ENCODE measurements at regions not wholly inside any gene's neighbourhood (a gene's known extent, or its start where the extent isn't known, plus 50 kb on each side); places are given as distances from the start of the nearest gene placed in this dataset.
"Not testable (repeated sequence)": the region's sequence is repeated elsewhere in the genome, so short reads cannot be mapped to it uniquely, and the experiment has no call there.

GRCh38 chr17:28258347-28258887 lies 60.6 kb upstream of the TMEM97 start:
- WGBS (ENCODE audit: low lambda C conversion rate, missing lambda C conversion rate) = 77% methylated on average over 5 of the region's 5 CpGs
- DNase-seq (ENCODE audit: low spot score) = no peak

GRCh38 chr17:28261219-28261618 lies 57.8 kb upstream of the TMEM97 start:
- no peak for DNase-seq (ENCODE audit: low spot score)
- Histone ChIP-seq H3K27me3 (no peaks in the 10 kb centered on the region), H3K79me2 (no peaks in the 10 kb centered on the region), H3K9me3 (ENCODE audit: low read depth) (no peaks in the 10 kb centered on the region), H3K27ac (no peak overlapping the region), H3K4me3 (no peak overlapping the region), H3K4me2 (no peak overlapping the region), H2AFZ (no peak overlapping the region), H3K36me3 (replicated peaks; ENCODE audit: insufficient read depth, low read depth) (no peaks in the 10 kb centered on the region), H4K20me1 (ENCODE audit: insufficient read depth, poor library complexity, severe bottlenecking) (no peaks in the 10 kb centered on the region), H3K4me1 (ENCODE audit: insufficient read depth) (no peaks in the 10 kb centered on the region), H3K9me2 (replicated peaks; ENCODE audit: insufficient read depth) (no peaks in the 10 kb centered on the region)
- 74% methylated on average over 2 of the region's 2 CpGs for WGBS (ENCODE audit: low lambda C conversion rate, missing lambda C conversion rate)
- TF ChIP-seq EZH2phosphoT487 (IDR thresholded peaks at IDR 0.05; ENCODE audit: low read depth, severe bottlenecking, unreplicated experiment) = no peak
- TF ChIP-seq CTCF (IDR thresholded peaks at IDR 0.05; ENCODE audit: poor library complexity) = no peak
- TF ChIP-seq EZH2 (IDR thresholded peaks at IDR 0.05; ENCODE audit: borderline replicate concordance) = no peak

More at GRCh38 chr17:28258347-28258887, 60.6 kb upstream of the TMEM97 start:
- no peaks in the 10 kb centered on the region for H3K9me3 ChIP-seq (ENCODE audit: low read depth)
- no peaks in the 10 kb centered on the region for H3K9me2 ChIP-seq (replicated peaks; ENCODE audit: insufficient read depth)
- H3K4me1 ChIP-seq (ENCODE audit: insufficient read depth) = no peaks in the 10 kb centered on the region
- H4K20me1 ChIP-seq (ENCODE audit: insufficient read depth, poor library complexity, severe bottlenecking) = no peaks in the 10 kb centered on the region
- no peaks in the 10 kb centered on the region for H3K36me3 ChIP-seq (replicated peaks; ENCODE audit: insufficient read depth, low read depth)
- H3K79me2 ChIP-seq = no peaks in the 10 kb centered on the region
- no peak for TF ChIP-seq CTCF (IDR thresholded peaks at IDR 0.05; ENCODE audit: poor library complexity)
- TF ChIP-seq EZH2 (IDR thresholded peaks at IDR 0.05; ENCODE audit: borderline replicate concordance) = no peak
- TF ChIP-seq EZH2phosphoT487 (IDR thresholded peaks at IDR 0.05; ENCODE audit: low read depth, severe bottlenecking, unreplicated experiment) = no peak
- no peak overlapping the region for H2AFZ ChIP-seq
- H3K27ac ChIP-seq = no peak overlapping the region
- no peak overlapping the region for H3K4me3 ChIP-seq
- no peak overlapping the region for H3K4me2 ChIP-seq
- H3K27me3 ChIP-seq = no peaks in the 10 kb centered on the region

- DNase-seq (ENCODE audit: low spot score); H3K36me3 ChIP-seq (replicated peaks; ENCODE audit: insufficient read depth, low read depth); H3K4me3 ChIP-seq; H3K4me1 ChIP-seq (ENCODE audit: insufficient read depth); H3K79me2 ChIP-seq; H3K9me3 ChIP-seq (ENCODE audit: low read depth); H3K9me2 ChIP-seq (replicated peaks; ENCODE audit: insufficient read depth); H3K4me2 ChIP-seq; H3K27me3 ChIP-seq; H2AFZ ChIP-seq; H3K27ac ChIP-seq; H4K20me1 ChIP-seq (ENCODE audit: insufficient read depth, poor library complexity, severe bottlenecking): not testable (repeated sequence)
- 88% methylated on average over 10 of the region's 10 CpGs for WGBS (ENCODE audit: low lambda C conversion rate, missing lambda C conversion rate)
Observed at GRCh38 chr17:28262123-28262745, 56.8 kb upstream of the TMEM97 start.

- not testable (repeated sequence) for H3K9me3 ChIP-seq (ENCODE audit: low read depth); H3K4me2 ChIP-seq; H3K9me2 ChIP-seq (replicated peaks; ENCODE audit: insufficient read depth); H3K79me2 ChIP-seq; DNase-seq (ENCODE audit: low spot score); H4K20me1 ChIP-seq (ENCODE audit: insufficient read depth, poor library complexity, severe bottlenecking); H3K4me3 ChIP-seq; H3K27me3 ChIP-seq; H2AFZ ChIP-seq; H3K36me3 ChIP-seq (replicated peaks; ENCODE audit: insufficient read depth, low read depth); H3K4me1 ChIP-seq (ENCODE audit: insufficient read depth); H3K27ac ChIP-seq
- 74% methylated on average over 5 of the region's 5 CpGs for WGBS (ENCODE audit: low lambda C conversion rate, missing lambda C conversion rate)
Observed at GRCh38 chr17:28264902-28265548, 54.0 kb upstream of the TMEM97 start.

- not testable (repeated sequence) for H3K9me3 ChIP-seq (ENCODE audit: low read depth); DNase-seq (ENCODE audit: low spot score)
- WGBS (ENCODE audit: low lambda C conversion rate, missing lambda C conversion rate) = 95% methylated on average over 21 of the region's 21 CpGs
Observed at GRCh38 chr17:28265856-28266546, 53.0 kb upstream of the TMEM97 start.

GRCh38 chr17:28266547-28266920 lies 52.5 kb upstream of the TMEM97 start:
- DNase-seq (ENCODE audit: low spot score); H3K36me3 ChIP-seq (replicated peaks; ENCODE audit: insufficient read depth, low read depth); H3K4me3 ChIP-seq; H3K79me2 ChIP-seq; H3K4me1 ChIP-seq (ENCODE audit: insufficient read depth); H2AFZ ChIP-seq; H3K9me2 ChIP-seq (replicated peaks; ENCODE audit: insufficient read depth); H3K9me3 ChIP-seq (ENCODE audit: low read depth); H3K4me2 ChIP-seq; H4K20me1 ChIP-seq (ENCODE audit: insufficient read depth, poor library complexity, severe bottlenecking); H3K27ac ChIP-seq; H3K27me3 ChIP-seq: not testable (repeated sequence)
- 89% methylated on average over 5 of the region's 5 CpGs for WGBS (ENCODE audit: low lambda C conversion rate, missing lambda C conversion rate)

More at GRCh38 chr17:28265856-28266546, 53.0 kb upstream of the TMEM97 start:
- not testable (repeated sequence) for H3K27me3 ChIP-seq; H3K4me2 ChIP-seq; H3K9me2 ChIP-seq (replicated peaks; ENCODE audit: insufficient read depth); H2AFZ ChIP-seq; H3K36me3 ChIP-seq (replicated peaks; ENCODE audit: insufficient read depth, low read depth); H4K20me1 ChIP-seq (ENCODE audit: insufficient read depth, poor library complexity, severe bottlenecking); H3K27ac ChIP-seq; H3K79me2 ChIP-seq; H3K4me3 ChIP-seq; H3K4me1 ChIP-seq (ENCODE audit: insufficient read depth)

All from hepatocyte (in vitro differentiated cells).